Stimulated activated CD4-positive, alpha-beta T cell treated with anti-CD3 and anti-CD28 coated beads, Interleukin-12 subunit alpha, Interleukin-12 subunit beta, amount 100 ng/mL, for 48 hours (primary cell): ENCODE measurements at regions not wholly inside any gene's neighbourhood (a gene's known extent, or its start where the extent isn't known, plus 50 kb on each side); places are given as distances from the start of the nearest gene placed in this dataset.

Source experiments
- DNase-seq, 3 donors: peaks; one replicate each; pipeline ENCODE4 v3.0.0-alpha.2; 2020; ENCODE audit warnings: low read depth in 2 of 3, low spot score in 1 of 3

GRCh38 chr18:41268271-41268670, 686.8 kb upstream of the PIK3C3 start:
- no peak for DNase-seq

GRCh38 chr18:41266616-41267015, 688.4 kb upstream of the PIK3C3 start:
- DNase-seq = no peak

GRCh38 chr18:41266204-41266603, 688.8 kb upstream of the PIK3C3 start:
- DNase-seq = no peak

GRCh38 chr18:41265047-41265446, 690.0 kb upstream of the PIK3C3 start:
- no peak for DNase-seq

GRCh38 chr18:41263956-41264355, 691.1 kb upstream of the PIK3C3 start:
- DNase-seq = no peak

GRCh38 chr18:41262688-41263087, 692.3 kb upstream of the PIK3C3 start:
- DNase-seq = no peak

- no peak for DNase-seq
These were observed 710.4 kb upstream of the PIK3C3 start for GRCh38 chr18:41244591-41245037.

- DNase-seq = no peak
These were observed 717.7 kb upstream of the PIK3C3 start for GRCh38 chr18:41237317-41237716.

- no peak for DNase-seq
These were observed 723.4 kb upstream of the PIK3C3 start for GRCh38 chr18:41231681-41232080.

GRCh38 chr18:41227993-41228392, 727.0 kb upstream of the PIK3C3 start:
- DNase-seq = no peak

- DNase-seq = no peak
These were observed 728.1 kb upstream of the PIK3C3 start for GRCh38 chr18:41226911-41227310.

GRCh38 chr18:41226186-41226585, 728.8 kb upstream of the PIK3C3 start:
- no peak for DNase-seq

- DNase-seq = no peak
These were observed 738.6 kb upstream of the PIK3C3 start for GRCh38 chr18:41216341-41217003.

- DNase-seq = no peak
These were observed 747.3 kb upstream of the PIK3C3 start for GRCh38 chr18:41207706-41208105.

GRCh38 chr18:41206341-41206830, 748.6 kb upstream of the PIK3C3 start:
- DNase-seq = no peak

GRCh38 chr18:41199212-41199611, 755.8 kb upstream of the PIK3C3 start:
- no peak for DNase-seq

GRCh38 chr18:41197967-41198366, 757.1 kb upstream of the PIK3C3 start:
- no peak for DNase-seq

- DNase-seq = no peak
These were observed 784.7 kb upstream of the PIK3C3 start for GRCh38 chr18:41170346-41170745.

GRCh38 chr18:41165625-41166024, 789.4 kb upstream of the PIK3C3 start:
- no peak for DNase-seq

- no peak for DNase-seq
These were observed 792.3 kb upstream of the PIK3C3 start for GRCh38 chr18:41162781-41163180.

- DNase-seq = no peak
These were observed 792.8 kb upstream of the PIK3C3 start for GRCh38 chr18:41162191-41162590.

GRCh38 chr18:41155910-41156851, 798.9 kb upstream of the PIK3C3 start:
- DNase-seq = no peak
